HG02870 (cell line): ENCODE measurements at regions not wholly inside any gene's neighbourhood (a gene's known extent, or its start where the extent isn't known, plus 50 kb on each side); places are given as distances from the start of the nearest gene placed in this dataset.
"Not testable (repeated sequence)": the region's sequence is repeated elsewhere in the genome, so short reads cannot be mapped to it uniquely, and the experiment has no call there.

Source experiments
- ATAC-seq: cut with Tn5 transposase; IDR thresholded peaks from one replicate; pipeline ENCODE4 v1.9.1; 2021; ENCODE audit warnings: mild to moderate bottlenecking, moderate library complexity; ENCODE audit not compliant: unreplicated experiment

DNA sequence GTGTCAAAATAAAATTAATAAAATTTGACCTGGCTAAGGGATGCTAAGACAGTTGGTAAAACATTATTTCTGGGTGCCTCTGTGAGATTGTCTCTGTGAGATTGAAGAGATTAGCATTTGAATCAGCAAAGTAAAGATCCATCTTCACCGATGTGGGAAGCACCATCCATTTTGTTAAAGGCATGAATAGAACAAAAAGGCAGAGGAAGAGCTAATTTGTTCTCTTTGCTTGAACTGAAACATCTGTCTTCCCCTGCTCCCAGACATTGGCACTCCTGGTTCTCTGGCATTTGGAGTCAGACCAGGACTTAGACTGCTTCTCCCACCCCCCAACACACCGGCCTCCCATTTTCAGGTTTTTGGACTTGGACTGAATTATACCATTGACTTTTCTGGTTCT, 603.8 kb upstream of the LINC00305 start:
- no peak for ATAC-seq

DNA sequence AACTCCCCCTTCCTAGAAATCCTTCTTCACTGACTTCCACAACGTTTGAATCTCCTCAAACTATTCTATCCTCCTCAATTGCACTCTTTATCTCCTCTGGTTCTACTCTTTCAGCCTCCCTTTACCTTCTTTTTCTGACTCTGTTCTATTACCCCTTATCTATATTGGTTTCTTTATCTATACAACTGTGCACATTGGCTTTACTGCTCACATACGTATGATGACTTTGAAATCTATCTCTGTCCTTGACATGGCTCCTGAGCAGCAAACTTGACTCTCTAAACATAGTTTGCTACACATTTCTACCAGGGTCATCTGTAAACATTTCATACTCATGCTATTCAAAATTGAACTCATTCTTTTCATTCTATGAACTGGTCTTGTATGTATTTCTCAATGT, 601.0 kb upstream of the LINC00305 start:
- no peak for ATAC-seq

DNA sequence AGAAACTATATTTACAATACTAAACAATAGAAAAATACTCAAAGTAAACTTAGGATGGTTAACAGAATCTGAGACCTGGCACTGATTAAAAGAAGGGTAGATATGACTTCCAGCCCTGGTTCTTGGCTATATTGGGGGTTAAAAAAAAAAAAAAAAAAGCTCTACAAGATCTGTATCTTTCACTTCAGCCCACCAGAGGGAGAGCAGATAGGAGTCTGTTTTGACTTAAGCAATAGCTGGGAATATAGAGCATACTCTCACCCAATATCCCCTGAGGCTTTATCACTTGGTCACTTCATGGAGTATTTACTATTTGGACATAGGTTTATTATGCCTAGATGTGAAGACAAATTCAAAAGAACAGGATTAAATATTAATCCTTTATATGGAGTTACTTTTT, 598.9 kb upstream of the LINC00305 start:
- ATAC-seq = no peak

DNA sequence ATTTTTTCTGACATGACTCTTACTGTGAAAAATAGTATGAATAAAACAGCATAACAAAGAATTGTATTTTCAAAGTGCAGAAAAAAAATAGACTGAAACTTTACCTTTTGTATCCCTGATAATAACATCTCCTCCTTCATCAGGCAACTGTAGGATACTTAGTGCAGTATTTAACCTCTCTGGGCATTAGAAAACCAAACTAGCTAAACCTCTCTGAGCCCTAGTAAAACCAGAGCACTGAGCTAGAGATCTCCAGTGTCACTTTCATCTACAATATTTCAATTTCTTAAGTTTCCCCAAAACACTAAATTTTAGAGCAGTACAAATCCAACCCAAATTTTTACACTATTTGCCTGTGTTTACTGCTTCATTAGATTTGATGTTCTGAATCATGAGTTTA, 594.0 kb upstream of the LINC00305 start:
- ATAC-seq = no peak

DNA sequence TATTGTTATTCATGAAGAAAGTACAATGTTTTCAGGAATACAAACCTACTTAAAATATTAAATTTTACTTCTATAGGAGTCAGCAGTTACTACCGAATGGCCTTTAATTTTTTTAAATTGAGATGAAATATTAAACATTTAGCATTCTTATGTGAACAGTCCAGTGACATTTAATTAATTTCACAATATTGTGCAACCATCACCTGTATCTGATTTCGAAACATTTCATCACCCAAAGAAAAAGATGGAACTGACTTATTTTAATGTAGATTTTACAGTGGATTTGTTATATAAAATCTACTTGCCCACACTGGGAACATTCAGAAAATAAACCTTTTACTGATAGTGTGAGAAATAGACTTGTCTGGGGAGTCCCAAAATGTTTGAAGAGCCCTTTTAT, 585.2 kb upstream of the LINC00305 start:
- ATAC-seq = no peak

DNA sequence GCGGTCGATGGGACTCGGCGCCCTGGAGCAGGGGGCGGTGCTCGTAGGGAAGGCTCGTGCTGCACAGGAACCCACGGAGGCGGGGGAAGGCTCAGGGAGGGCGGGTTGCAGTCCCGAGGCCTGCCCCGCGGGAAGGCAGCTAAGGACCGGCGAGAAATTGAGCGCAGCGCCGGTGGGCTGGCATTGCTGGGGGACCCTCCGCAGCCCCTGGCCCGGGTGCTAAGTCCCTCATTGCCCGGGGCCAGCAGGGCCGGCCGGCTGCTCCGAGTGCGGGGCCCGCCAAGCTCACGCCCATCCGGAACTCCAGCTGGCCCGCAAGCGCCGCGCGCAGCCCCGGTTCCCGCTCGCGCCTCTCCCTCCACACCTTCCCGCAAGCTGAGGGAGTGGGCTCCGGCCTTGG, 576.8 kb upstream of the LINC00305 start:
- not testable (repeated sequence) for ATAC-seq

DNA sequence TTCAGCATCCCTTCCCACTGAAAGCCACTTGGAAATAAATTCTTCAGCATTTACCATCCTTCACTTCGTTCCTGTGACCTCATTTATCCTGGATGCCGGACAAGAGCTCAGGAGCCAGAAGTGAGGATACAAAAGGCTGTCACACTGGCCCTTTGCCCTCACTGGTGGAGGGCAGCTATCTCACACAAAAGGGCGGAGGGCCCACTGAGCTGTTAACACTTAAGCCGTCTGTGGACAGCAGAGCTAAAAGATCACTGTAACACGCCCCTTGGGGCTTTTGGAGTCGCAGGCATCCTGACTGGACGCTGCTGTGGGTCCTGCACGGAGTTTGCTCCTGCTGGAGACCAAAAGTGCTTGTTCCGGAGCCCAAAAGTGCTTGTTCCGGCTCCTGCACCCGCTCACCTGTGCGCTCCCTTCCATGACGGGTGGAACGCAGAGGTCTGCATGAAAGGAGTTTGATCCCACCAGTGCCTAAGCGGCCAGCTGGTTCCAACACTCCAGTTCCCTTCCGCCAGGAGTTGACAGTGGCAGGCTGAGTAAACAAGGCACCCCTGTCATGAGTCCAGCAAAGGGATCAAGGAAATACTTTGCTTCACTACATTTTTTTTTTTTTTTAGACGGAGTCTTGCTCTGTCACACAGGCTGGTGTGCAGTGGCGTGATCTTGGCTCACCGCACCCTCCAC, 572.0 kb upstream of the LINC00305 start:
- no peak for ATAC-seq

DNA sequence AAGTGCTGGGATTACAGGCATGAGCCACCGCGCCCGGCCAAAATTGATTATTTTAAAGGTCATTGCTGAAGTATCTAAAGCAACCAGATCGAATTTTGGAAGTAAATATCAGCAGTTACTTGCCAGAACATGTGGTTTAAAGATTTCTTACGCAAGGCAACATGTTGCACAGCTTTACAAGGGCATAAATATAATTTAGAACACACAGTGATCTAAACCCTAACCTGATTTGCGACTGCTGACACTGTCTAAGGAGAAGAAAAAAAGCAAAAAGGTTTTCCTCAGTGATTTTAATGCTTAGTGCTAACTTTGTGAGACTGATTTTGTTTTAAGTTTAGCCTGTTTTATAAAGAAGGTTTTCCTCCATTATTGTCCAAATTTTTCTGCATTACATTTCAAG, 569.9 kb upstream of the LINC00305 start:
- no peak for ATAC-seq

DNA sequence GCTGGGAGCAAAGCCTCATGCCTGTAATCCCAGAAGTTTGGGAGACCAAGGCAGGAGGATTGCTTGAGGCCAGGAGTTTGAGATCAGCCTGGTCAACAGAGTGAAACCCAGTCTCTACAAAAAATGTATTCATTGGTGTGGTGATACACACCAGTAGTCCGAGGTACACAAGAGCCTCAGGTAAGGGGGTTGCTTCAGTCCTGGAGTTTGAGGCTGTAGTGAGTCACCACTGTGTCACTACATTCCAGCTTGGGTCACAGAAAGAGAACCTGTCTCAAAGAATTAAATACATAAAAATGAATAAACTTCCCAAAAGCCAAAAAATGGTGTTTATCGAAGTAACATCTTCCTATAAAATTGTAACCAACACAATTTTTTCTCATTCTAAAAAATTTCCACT, 568.1 kb upstream of the LINC00305 start:
- ATAC-seq = no peak

DNA sequence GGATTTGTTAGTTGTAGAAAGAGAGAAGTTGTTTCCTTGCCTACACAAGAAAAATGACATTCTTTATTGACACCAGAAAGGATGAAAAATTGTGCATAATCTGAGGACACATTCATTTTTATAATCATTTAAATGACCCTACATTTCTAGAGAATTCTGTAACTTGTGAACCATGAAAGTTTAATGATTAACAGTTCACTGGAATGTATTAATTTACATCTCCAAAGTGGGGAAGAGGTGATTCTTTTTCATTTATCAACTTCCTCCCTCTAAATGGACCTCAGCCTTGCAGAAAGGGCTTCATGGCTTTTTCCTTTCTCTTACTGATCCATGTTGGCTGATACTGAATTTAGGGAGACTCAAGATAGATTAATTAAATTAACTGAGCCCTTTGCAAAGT, 565.2 kb upstream of the LINC00305 start:
- ATAC-seq = no peak

DNA sequence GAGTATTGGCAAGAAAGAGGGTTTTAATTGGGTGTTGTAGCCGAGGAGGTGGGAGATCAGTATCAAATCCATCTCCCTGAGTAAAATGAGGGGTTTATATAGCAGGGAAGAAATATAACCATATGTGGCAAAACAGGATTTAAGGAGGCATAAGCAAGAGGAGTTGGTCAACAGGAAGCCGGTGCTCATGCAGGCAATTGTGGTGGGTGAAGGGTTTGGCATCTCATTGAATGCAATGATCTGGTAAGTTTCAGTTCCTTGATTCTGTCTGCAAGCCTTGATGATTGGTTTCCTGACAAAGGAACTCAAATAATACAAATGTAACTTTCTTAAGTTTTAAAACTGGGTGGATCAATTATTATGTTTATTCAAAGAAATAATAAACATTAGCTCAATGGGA, 564.4 kb upstream of the LINC00305 start:
- no peak for ATAC-seq

DNA sequence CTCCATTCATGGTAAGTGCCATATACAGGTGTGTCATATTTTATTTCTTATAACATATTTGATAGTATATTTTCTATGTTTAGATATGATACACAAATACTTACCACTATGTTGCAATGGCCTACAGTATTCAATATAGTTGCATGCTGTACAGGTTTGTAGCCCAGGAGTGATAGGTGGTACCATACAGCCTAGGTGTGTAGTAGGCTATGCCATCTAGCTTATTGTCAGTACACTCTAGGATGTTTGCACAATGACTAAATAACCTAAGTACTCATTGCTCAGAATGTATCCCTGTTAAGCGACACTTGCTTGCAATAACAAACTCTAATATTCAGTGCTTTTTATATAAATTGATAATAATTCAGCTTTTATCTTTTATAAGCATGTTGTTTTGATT, 563.1 kb upstream of the LINC00305 start:
- ATAC-seq = no peak

DNA sequence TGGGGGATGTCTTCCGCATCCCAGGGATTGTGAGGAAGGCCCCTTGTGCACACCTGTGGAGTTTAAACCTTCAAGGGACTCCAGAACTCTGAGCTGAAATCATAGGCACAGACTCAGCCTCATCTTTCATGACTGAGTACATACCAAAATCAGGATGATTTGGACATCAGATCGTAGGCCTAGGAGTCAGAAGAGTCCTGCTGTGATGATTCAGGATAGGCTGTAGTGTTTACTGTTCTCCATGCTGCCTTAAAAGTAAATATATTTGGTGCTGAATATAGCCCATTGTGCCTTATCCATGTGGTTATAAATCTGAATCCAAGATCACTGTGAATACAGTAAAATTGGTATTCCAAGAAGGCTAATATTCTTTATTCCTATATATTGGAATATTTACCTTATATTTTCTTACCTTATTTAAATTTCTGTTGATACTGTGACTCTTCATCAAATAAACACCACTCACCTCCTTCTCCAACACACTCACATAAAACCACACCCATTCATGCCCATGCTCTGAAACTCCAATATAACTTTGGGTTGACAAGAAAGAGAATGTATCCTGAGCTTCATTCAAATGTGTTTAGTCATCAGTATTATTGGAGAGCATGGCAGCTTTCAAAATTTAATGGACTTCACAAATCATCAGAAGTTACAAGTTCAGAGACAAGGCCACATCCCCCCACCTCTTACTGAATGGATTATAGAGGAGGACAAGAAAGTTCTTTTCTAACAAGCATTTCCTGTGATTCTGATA, 561.4 kb upstream of the LINC00305 start:
- ATAC-seq = no peak

DNA sequence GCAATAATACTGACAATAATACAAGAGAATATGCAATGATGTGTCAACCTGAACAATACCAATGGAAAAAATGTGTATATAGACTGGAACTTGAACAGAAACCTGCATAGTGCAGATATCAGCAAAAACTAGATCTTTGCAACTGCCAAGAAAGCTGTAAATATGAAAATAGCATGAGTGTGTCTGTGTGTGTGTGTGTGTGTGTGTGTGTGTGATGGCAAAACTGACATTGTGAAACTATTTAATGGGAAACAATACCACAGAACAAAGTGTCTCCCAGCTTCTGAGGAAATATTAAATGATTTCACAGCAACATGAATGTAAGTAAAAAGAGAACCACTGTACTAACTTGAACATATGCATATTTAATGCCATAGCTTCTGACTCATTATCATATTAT, 558.2 kb upstream of the LINC00305 start:
- no peak for ATAC-seq

DNA sequence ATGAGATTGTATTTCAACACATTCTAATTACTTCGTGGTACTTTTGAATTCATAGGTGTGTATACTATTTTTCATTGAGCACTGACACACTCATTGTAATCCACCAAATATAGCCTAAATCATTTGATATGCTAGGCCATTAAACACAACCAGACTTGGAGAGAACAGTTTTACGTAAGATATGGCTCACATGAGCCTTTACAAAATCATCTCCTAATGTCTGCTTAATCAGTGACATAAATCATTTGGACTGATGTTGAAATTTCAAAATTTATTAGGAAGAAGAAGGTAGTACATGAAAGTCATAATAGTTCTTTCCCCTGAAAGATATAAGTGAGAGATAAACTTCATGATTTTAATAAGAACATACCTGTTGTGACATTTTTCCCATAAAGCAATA, 550.2 kb upstream of the LINC00305 start:
- ATAC-seq = no peak

DNA sequence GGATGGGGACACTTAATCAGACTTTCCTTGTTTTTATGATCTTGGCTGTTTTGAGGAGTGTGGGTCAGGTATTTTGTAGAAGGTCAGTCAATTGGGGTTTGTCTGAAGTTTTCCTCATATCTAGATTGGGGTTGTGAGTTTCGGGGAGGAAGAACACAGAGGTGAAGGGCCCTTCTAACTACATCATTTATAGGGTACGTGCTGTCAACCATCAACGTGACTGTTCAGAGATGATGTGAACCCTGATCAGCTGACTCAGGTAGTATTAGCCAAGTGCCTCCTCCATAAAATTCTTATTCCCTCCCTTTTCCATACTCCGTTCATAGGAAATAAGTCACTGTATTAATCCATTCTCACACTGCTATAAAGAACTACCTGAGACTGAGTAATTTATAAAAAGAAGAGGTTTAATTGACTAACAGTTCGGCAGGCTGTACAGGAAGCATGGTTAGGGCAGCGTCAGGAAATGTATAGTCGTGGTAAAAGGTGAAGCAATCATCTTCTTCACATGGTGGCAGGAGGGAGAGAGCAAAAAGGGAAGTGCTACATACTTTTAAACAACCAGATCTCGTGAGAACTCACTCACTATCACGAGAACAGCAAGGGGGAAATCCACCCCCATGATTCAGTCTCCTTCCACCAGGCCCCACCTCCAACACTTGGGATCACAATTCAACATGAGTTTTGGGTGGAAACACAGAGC, 547.1 kb upstream of the LINC00305 start:
- ATAC-seq = no peak

DNA sequence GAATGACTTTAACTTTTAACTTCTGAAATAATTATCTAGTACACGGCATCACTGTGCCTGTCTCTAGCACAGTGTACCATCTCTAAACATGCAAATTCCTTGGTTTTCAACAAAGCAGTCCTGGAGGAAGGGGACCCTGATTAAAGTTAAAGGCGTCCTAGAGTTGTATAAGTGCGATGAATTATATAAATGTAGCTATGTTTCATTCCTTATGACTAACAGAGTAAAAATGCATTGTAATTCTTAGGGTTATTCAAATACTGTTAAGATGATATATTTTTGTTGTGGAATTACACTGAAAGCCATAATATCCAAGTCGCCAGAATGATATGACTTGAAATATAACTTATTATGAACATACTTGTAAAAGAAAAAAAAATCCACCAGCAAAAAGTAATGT, 544.9 kb upstream of the LINC00305 start:
- no peak for ATAC-seq

DNA sequence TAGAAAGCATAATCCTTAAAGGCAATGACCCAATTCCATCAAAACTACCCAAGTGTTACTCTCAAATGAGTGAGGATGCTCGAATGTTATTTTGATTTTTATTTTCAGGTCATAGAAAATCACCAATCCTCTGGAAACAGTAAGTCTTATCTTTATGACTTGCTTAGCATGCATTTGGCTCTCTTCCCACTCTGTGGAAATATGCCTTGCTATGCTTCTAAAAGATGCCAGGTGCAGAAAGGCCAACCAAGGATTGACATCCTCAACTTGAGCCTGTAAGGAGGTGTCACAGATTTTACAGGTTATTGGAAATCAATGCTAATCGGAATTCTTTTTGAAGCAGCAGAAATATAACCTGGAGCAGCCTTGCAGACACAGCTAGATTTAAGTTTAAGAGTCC, 543.9 kb upstream of the LINC00305 start:
- ATAC-seq = no peak

DNA sequence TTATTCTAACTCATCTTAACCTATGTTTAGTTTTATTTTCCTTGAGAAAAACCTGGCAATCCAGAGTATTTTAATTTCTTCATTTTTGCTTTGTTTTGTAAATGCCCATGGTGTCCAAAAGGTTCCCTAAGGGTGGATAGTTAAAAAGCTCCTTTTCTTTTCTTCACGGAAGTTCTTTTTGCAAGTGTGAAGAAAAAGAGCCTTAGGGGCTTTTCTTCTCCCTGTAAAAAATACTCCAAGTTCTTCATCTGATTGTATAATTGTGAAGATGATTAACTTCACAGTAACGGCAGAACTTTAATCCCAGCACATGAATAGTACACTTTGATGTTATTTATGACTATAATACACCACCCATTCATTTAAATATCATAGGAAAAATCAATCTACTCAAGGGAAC, 530.2 kb upstream of the LINC00305 start:
- ATAC-seq = no peak

DNA sequence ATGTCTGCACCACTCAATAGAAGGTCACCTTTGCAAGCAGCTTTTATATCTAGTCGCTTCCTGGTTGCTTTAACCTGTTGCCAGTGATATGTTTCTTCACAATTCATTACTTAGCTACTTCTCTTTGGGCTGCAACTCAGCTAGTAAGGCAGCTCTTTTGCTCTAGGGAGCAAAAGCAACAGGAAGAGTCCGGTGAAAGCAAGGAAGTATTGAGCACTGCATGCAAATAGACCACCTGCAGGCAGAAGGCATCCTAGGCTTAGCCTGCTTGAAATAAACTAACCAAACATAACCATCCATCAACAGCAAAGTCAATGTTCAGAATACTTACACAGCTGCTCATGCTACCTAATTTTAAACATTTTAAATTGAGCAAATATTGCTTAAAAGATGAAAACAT, 529.2 kb upstream of the LINC00305 start:
- no peak for ATAC-seq

DNA sequence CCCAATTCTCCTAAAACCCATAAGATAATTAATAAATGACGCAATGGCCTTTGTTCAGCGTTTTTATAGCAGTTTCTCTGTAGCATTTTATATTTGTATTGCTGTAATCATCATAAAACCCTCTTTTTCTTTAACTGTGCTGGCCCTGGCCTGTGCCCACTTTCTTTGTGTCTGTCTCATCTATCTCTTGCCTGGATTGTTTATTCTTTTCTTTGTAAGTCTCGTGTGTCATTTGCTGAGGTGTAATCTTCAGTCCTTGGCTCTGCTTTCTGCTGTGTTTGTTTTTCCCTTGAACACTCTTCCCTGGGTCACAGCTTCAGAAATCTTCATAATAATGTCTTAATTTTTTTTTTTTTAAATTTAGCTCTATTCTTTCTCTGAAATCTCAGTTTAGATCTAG, 525.8 kb upstream of the LINC00305 start:
- no peak for ATAC-seq

DNA sequence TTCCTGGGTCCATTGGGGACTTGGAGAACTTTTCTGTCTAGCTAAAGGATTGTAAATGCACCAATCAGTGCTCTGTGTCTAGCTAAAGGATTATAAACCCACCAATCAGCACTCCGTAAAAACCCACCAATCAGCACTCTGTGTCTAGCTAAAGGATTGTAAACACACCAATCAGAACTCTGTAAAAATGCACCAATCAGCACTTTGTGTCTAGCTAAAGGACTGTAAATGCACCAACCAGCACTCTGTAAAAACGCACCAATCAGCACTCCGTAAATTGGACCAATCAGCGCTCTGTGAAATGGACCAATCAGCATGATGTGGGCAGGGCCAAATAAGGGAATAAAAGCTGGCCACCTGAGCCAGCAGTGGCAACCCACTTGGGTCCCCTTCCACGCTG, 522.4 kb upstream of the LINC00305 start:
- ATAC-seq = not testable (repeated sequence)
